ENCODE measurements at regions not wholly inside any gene's neighbourhood (a gene's known extent, or its start where the extent isn't known, plus 50 kb on each side); places are given as distances from the start of the nearest gene placed in this dataset.

- no peak for DNase-seq (ENCODE audit: low read depth)
- no peak overlapping the region for H3K4me3 ChIP-seq (ENCODE audit: control insufficient read depth, low read depth, low read length)
- peak; percentile 34 for TF ChIP-seq CTCF (IDR thresholded peaks at IDR 0.05; ENCODE audit: control insufficient read depth, insufficient read depth, low read depth, low read length, missing control alignments)
Measured at GRCh38 chr14:22131749-22132476, 457.1 kb downstream of the DAD1 start.

- DNase-seq (ENCODE audit: low read depth), result no peak
- TF ChIP-seq CTCF (IDR thresholded peaks at IDR 0.05; ENCODE audit: control insufficient read depth, insufficient read depth, low read depth, low read length, missing control alignments), result no peak
- H3K4me3 ChIP-seq (ENCODE audit: control insufficient read depth, low read depth, low read length), result no peak overlapping the region
Measured at GRCh38 chr14:22124073-22124613, 450.5 kb upstream of the OR4E1 start.

- no peak overlapping the region for H3K4me3 ChIP-seq (ENCODE audit: control insufficient read depth, low read depth, low read length)
- TF ChIP-seq CTCF (IDR thresholded peaks at IDR 0.05; ENCODE audit: control insufficient read depth, insufficient read depth, low read depth, low read length, missing control alignments), result no peak
- DNase-seq (ENCODE audit: low read depth), result no peak
Measured at GRCh38 chr14:22122829-22123560, 449.4 kb upstream of the OR4E1 start.

- DNase-seq (ENCODE audit: low read depth), result no peak
- no peak for TF ChIP-seq CTCF (IDR thresholded peaks at IDR 0.05; ENCODE audit: control insufficient read depth, insufficient read depth, low read depth, low read length, missing control alignments)
- no peak overlapping the region for H3K4me3 ChIP-seq (ENCODE audit: control insufficient read depth, low read depth, low read length)
Measured at GRCh38 chr14:22122227-22122818, 448.7 kb upstream of the OR4E1 start.

- no peak for TF ChIP-seq CTCF (IDR thresholded peaks at IDR 0.05; ENCODE audit: control insufficient read depth, insufficient read depth, low read depth, low read length, missing control alignments)
- H3K4me3 ChIP-seq (ENCODE audit: control insufficient read depth, low read depth, low read length), result no peak overlapping the region
- no peak for DNase-seq (ENCODE audit: low read depth)
Measured at GRCh38 chr14:22118899-22119477, 445.4 kb upstream of the OR4E1 start.

GRCh38 chr14:22113401-22113800 is 439.8 kb upstream of the OR4E1 start:
- no peak for DNase-seq (ENCODE audit: low read depth)
- H3K4me3 ChIP-seq (ENCODE audit: control insufficient read depth, low read depth, low read length), result no peak overlapping the region
- TF ChIP-seq CTCF (IDR thresholded peaks at IDR 0.05; ENCODE audit: control insufficient read depth, insufficient read depth, low read depth, low read length, missing control alignments), result no peak

Measured in AG09309 (cell line).